ENCODE measurements at regions not wholly inside any gene's neighbourhood (a gene's known extent, or its start where the extent isn't known, plus 50 kb on each side); places are given as distances from the start of the nearest gene placed in this dataset.
"Not testable (repeated sequence)": the region's sequence is repeated elsewhere in the genome, so short reads cannot be mapped to it uniquely, and the experiment has no call there.

GRCh38 chr13:62510906-62511655 is 1095.4 kb upstream of the PCDH20 start:
- intact Hi-C loops (cut with micrococcal nuclease), result no loop called here

- intact Hi-C loops (cut with micrococcal nuclease), result no loop called here
These were observed 1086.9 kb upstream of the PCDH20 start for GRCh38 chr13:62502588-62502987.

- intact Hi-C loops (cut with micrococcal nuclease), result no loop called here
These were observed 1074.1 kb upstream of the PCDH20 start for GRCh38 chr13:62489731-62490130.

GRCh38 chr13:62483774-62484173 is 1068.1 kb upstream of the PCDH20 start:
- intact Hi-C loops (cut with micrococcal nuclease), result no loop called here

- intact Hi-C loops (cut with micrococcal nuclease), result no loop called here
These were observed 1066.7 kb upstream of the PCDH20 start for GRCh38 chr13:62482351-62482750.

- intact Hi-C loops (cut with micrococcal nuclease), result no loop called here
These were observed 1058.2 kb upstream of the PCDH20 start for GRCh38 chr13:62473944-62474237.

- intact Hi-C loops (cut with micrococcal nuclease), result no loop called here
These were observed 1057.7 kb upstream of the PCDH20 start for GRCh38 chr13:62473190-62473943.

GRCh38 chr13:62453761-62454160 is 1038.1 kb upstream of the PCDH20 start:
- intact Hi-C loops (cut with micrococcal nuclease), result no loop called here

GRCh38 chr13:62450759-62451158 is 1035.1 kb upstream of the PCDH20 start:
- intact Hi-C loops (cut with micrococcal nuclease), result no loop called here

- intact Hi-C loops (cut with micrococcal nuclease), result not testable (repeated sequence)
These were observed 1032.2 kb upstream of the PCDH20 start for GRCh38 chr13:62447771-62448382.

- intact Hi-C loops (cut with micrococcal nuclease), result no loop called here
These were observed 1029.2 kb upstream of the PCDH20 start for GRCh38 chr13:62444805-62445204.

GRCh38 chr13:62434081-62434480 is 1018.4 kb upstream of the PCDH20 start:
- intact Hi-C loops (cut with micrococcal nuclease), result no loop called here

- intact Hi-C loops (cut with micrococcal nuclease), result no loop called here
These were observed 1018.0 kb upstream of the PCDH20 start for GRCh38 chr13:62433660-62434059.

- intact Hi-C loops (cut with micrococcal nuclease), result no loop called here
These were observed 1017.3 kb upstream of the PCDH20 start for GRCh38 chr13:62432906-62433305.

GRCh38 chr13:62432295-62432694 is 1016.6 kb upstream of the PCDH20 start:
- intact Hi-C loops (cut with micrococcal nuclease), result no loop called here

GRCh38 chr13:62431852-62432251 is 1016.2 kb upstream of the PCDH20 start:
- intact Hi-C loops (cut with micrococcal nuclease), result no loop called here

GRCh38 chr13:62418872-62419271 is 1003.2 kb upstream of the PCDH20 start:
- intact Hi-C loops (cut with micrococcal nuclease), result no loop called here

GRCh38 chr13:62418376-62418775 is 1002.7 kb upstream of the PCDH20 start:
- intact Hi-C loops (cut with micrococcal nuclease), result no loop called here

- intact Hi-C loops (cut with micrococcal nuclease), result no loop called here
These were observed 992.2 kb upstream of the PCDH20 start for GRCh38 chr13:62407871-62408270.

GRCh38 chr13:62388515-62388914 is 972.9 kb upstream of the PCDH20 start:
- intact Hi-C loops (cut with micrococcal nuclease), result no loop called here

- intact Hi-C loops (cut with micrococcal nuclease), result no loop called here
These were observed 972.0 kb upstream of the PCDH20 start for GRCh38 chr13:62387647-62388046.

GRCh38 chr13:62379241-62379640 is 963.6 kb upstream of the PCDH20 start:
- intact Hi-C loops (cut with micrococcal nuclease), result not testable (repeated sequence)

GRCh38 chr13:62377838-62378237 is 962.2 kb upstream of the PCDH20 start:
- intact Hi-C loops (cut with micrococcal nuclease), result no loop called here

All from T-helper 1 cell treated with Interleukin-12 subunit alpha and Interleukin-12 subunit beta and Interleukin-4 antibody, amounts not matched to agents 30 ng/mL and 1 ng/mL, for 36 hours (primary cell).